ENCODE measurements at regions not wholly inside any gene's neighbourhood (a gene's known extent, or its start where the extent isn't known, plus 50 kb on each side); places are given as distances from the start of the nearest gene placed in this dataset.
"Not testable (repeated sequence)": the region's sequence is repeated elsewhere in the genome, so short reads cannot be mapped to it uniquely, and the experiment has no call there.

- TF ChIP-seq, protein P1, sequence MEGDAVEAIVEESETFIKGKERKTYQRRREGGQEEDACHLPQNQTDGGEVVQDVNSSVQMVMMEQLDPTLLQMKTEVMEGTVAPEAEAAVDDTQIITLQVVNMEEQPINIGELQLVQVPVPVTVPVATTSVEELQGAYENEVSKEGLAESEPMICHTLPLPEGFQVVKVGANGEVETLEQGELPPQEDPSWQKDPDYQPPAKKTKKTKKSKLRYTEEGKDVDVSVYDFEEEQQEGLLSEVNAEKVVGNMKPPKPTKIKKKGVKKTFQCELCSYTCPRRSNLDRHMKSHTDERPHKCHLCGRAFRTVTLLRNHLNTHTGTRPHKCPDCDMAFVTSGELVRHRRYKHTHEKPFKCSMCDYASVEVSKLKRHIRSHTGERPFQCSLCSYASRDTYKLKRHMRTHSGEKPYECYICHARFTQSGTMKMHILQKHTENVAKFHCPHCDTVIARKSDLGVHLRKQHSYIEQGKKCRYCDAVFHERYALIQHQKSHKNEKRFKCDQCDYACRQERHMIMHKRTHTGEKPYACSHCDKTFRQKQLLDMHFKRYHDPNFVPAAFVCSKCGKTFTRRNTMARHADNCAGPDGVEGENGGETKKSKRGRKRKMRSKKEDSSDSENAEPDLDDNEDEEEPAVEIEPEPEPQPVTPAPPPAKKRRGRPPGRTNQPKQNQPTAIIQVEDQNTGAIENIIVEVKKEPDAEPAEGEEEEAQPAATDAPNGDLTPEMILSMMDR (conservative IDR thresholded peaks at IDR 0.05): not testable (repeated sequence)
- TF ChIP-seq ZFX (IDR thresholded peaks at IDR 0.05): not testable (repeated sequence)
Measured at GRCh38 chr17:21578783-21579182, 113.5 kb upstream of the KCNJ18 start.
